ENCODE measurements at regions not wholly inside any gene's neighbourhood (a gene's known extent, or its start where the extent isn't known, plus 50 kb on each side); places are given as distances from the start of the nearest gene placed in this dataset.

DNA sequence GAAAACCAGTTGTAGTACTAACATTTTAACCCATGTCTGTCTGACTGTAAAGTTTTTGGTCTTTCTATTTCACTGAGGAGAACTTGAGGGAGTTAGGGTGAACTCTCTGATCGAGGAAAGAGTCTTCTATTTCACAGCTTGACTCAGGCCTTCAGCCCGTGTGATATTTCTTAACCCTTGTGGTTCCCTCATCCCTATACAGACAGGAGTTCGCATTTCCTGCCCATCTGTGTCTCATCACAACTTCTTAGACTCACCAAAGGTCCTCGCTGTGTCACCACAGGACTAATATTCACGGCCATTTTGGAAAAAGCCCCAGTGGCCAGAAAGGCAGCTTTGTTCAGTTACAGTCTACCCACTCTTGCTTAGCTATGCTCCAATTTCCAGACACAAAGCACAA is 172.8 kb downstream of the FAM181B start:
- Mint-ChIP-seq H3K36me3 (ENCODE audit: low read depth) (no peaks in the 10 kb centered on the region), H3K9me3 (no peaks in the 10 kb centered on the region), H3K27me3 (ENCODE audit: low read depth) (peaks cover 2% of the 10 kb centered on the region), H3K4me3 (no peak overlapping the region), H3K27ac (ENCODE audit: unreplicated experiment) (no peak overlapping the region), H3K4me1 (no peaks in the 10 kb centered on the region)
- DNase-seq (ENCODE audit: low read depth, low spot score), result no peak
- TF ChIP-seq, protein P1, sequence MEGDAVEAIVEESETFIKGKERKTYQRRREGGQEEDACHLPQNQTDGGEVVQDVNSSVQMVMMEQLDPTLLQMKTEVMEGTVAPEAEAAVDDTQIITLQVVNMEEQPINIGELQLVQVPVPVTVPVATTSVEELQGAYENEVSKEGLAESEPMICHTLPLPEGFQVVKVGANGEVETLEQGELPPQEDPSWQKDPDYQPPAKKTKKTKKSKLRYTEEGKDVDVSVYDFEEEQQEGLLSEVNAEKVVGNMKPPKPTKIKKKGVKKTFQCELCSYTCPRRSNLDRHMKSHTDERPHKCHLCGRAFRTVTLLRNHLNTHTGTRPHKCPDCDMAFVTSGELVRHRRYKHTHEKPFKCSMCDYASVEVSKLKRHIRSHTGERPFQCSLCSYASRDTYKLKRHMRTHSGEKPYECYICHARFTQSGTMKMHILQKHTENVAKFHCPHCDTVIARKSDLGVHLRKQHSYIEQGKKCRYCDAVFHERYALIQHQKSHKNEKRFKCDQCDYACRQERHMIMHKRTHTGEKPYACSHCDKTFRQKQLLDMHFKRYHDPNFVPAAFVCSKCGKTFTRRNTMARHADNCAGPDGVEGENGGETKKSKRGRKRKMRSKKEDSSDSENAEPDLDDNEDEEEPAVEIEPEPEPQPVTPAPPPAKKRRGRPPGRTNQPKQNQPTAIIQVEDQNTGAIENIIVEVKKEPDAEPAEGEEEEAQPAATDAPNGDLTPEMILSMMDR (conservative IDR thresholded peaks at IDR 0.05), result no peak

DNA sequence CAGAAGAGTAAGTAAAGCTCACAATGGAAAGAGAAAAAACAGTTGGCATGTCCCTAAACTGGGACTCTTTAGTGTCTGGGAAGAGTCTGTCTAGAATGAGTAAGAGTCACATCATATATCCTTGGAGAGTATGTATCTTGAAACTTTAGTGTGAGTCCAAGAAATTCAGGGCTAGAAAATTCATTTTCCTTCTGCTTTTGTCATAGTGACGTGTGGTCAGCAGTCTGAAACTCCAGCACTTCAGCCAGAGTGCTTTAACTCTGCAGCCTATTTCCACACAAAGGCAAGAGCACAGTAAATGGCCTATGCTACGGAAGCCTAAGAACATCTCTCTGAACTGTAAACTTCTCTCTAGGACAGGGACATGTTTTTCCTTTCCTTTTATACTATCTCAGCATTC is 174.1 kb downstream of the FAM181B start:
- H3K4me3 Mint-ChIP-seq, result no peak overlapping the region
- TF ChIP-seq, protein P1 (conservative IDR thresholded peaks at IDR 0.05), result no peak
- H3K4me1 Mint-ChIP-seq, result no peaks in the 10 kb centered on the region
- H3K9me3 Mint-ChIP-seq, result no peaks in the 10 kb centered on the region
- DNase-seq (ENCODE audit: low read depth, low spot score), result no peak
- no peak overlapping the region for H3K27ac Mint-ChIP-seq (ENCODE audit: unreplicated experiment)
- no peaks in the 10 kb centered on the region for H3K36me3 Mint-ChIP-seq (ENCODE audit: low read depth)
- no peaks in the 10 kb centered on the region for H3K27me3 Mint-ChIP-seq (ENCODE audit: low read depth)

DNA sequence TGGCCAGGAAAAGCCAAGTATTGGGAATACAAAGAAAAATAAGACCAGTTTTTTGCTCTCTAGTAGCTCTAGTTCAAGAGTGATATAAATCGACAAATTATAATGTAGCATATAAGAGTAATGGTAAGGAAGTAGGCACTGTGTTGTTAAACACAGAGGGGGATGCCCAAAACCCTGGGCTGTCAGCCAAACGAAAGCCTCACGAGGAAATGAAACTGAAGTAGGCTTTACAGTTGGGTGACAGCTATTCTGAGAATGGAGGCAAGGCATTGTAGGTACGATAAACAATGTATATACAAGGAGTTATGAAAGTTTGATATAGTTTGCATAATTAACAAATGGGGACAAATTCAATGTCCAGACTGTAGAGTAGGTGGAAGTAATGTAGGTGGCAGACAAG is 176.4 kb downstream of the FAM181B start:
- no peaks in the 10 kb centered on the region for H3K9me3 Mint-ChIP-seq
- TF ChIP-seq, protein P1 (conservative IDR thresholded peaks at IDR 0.05), result no peak
- no peaks in the 10 kb centered on the region for H3K27me3 Mint-ChIP-seq (ENCODE audit: low read depth)
- H3K4me3 Mint-ChIP-seq, result no peak overlapping the region
- H3K36me3 Mint-ChIP-seq (ENCODE audit: low read depth), result no peaks in the 10 kb centered on the region
- DNase-seq (ENCODE audit: low read depth, low spot score), result no peak
- H3K27ac Mint-ChIP-seq (ENCODE audit: unreplicated experiment), result no peak overlapping the region
- no peaks in the 10 kb centered on the region for H3K4me1 Mint-ChIP-seq

DNA sequence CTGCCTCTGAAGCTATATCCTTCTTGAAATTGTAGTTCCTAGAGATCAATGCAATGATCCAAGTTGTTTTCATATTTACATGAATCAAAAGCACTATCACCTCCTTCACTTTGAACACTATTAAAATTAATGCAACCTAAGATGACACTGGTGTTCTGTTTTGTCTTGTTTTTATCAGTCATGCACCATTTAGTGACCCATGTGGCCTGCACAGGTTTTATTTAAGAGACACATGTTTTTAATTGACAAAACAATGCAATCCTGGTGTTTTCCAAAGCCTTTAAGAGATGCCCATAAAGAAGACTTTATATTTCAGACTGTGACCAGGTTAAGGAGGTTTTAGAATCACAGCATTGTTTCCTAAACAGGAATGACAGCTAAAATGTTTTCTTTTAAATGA is 177.5 kb downstream of the FAM181B start:
- Mint-ChIP-seq H3K4me3 (no peak overlapping the region), H3K27ac (ENCODE audit: unreplicated experiment) (no peak overlapping the region), H3K36me3 (ENCODE audit: low read depth) (no peaks in the 10 kb centered on the region), H3K9me3 (no peaks in the 10 kb centered on the region), H3K4me1 (no peaks in the 10 kb centered on the region), H3K27me3 (ENCODE audit: low read depth) (peaks cover 4% of the 10 kb centered on the region)
- DNase-seq (ENCODE audit: low read depth, low spot score), result no peak
- TF ChIP-seq, protein P1 (conservative IDR thresholded peaks at IDR 0.05), result no peak

DNA sequence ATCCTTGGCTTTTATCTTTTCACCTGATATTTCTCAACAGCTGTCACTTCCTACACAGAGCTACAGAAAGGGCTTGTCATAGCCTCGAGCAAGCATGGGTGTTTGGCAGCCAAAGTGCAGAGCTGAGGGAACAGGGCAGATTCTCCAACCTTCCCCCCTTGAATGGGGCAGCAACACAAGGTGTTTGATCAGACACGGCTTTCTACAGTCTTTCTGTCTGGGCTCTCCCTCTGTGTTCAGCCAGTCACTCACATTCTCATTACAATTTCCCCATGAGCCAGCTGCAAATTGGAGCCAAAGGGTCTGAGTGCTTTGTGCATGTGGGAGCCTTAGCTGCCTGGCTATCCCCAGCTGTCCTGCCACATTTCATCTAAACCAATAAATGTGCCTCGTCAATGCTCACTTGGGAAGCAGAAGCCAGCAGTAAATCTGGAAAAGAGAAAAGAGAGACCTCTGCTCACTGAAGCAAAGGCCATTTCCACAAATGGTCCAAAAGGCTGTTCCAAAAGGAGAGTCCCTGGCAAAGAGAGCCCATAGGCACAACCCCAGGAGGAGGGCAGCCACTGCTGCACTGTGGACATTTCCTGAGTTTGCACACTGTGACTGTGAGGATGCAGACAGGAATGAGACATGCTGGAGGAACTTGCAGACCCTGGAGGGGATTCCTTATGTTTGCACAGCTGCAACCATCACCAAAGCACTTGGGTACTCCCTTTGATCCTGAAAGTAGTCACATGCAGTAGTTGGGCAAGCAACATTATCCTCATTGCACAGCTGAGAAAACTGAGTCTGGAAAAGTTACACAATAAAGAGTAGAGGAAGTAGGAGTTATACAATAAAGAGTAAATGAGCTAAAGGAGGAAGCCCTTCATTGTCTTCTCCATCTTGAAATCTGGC is 186.8 kb downstream of the FAM181B start:
- no peak for DNase-seq (ENCODE audit: low read depth, low spot score)
- peaks cover 8% of the 10 kb centered on the region for H3K4me1 Mint-ChIP-seq
- peaks cover 3% of the 10 kb centered on the region for H3K27me3 Mint-ChIP-seq (ENCODE audit: low read depth)
- TF ChIP-seq, protein P1 (conservative IDR thresholded peaks at IDR 0.05), result no peak
- H3K27ac Mint-ChIP-seq (ENCODE audit: unreplicated experiment), result no peak overlapping the region
- no peak overlapping the region for H3K4me3 Mint-ChIP-seq
- H3K9me3 Mint-ChIP-seq, result no peaks in the 10 kb centered on the region
- no peaks in the 10 kb centered on the region for H3K36me3 Mint-ChIP-seq (ENCODE audit: low read depth)

Data from neural crest cell (in vitro differentiated cells).